OCI-LY7 (cell line): ENCODE measurements at regions not wholly inside any gene's neighbourhood (a gene's known extent, or its start where the extent isn't known, plus 50 kb on each side); places are given as distances from the start of the nearest gene placed in this dataset.

Source experiments
- BruUV-seq: library from RNA; stranded (reverse); fragments of 400-500 nt; replicated peaks from 2 replicates; lab custom pipeline; 2021; lab: Mats Ljungman, UMichigan
- CTCF ChIA-PET: fragments of 300-600 bp; sonication (Branson Sonifier 250); formaldehyde crosslinking; loops from one replicate; lab custom pipeline; 2022; ENCODE audit warnings: antibody characterized with exemption; ENCODE audit not compliant: unreplicated experiment; lab: Charles Lee
- POLR2A ChIA-PET: fragments of 300-600 bp; sonication (Branson Sonifier 250); formaldehyde crosslinking; loops from one replicate; lab custom pipeline; 2022; ENCODE audit warnings: antibody characterized with exemption; lab: Charles Lee
- DNase-seq: peaks from one replicate; pipeline ENCODE4 v3.0.0-alpha.2; 2015; ENCODE audit warnings: low spot score
- H2AFZ ChIP-seq: fragments of 200-600 bp; sonication (generic), shearing (Covaris generic); 2 replicates; pipeline ENCODE4 v1.6.1; 2014; ENCODE audit warnings: mild to moderate bottlenecking, antibody characterized with exemption, low read length, moderate library complexity
- H3K27ac ChIP-seq: fragments of 200-600 bp; sonication (generic); 2 replicates; pipeline ENCODE4 v1.5.1; 2014; ENCODE audit warnings: mixed run types, low read depth, mild to moderate bottlenecking, moderate library complexity, low read length, inconsistent platforms; ENCODE audit not compliant: poor library complexity, severe bottlenecking
- H3K36me3 ChIP-seq: fragments of 200-600 bp; sonication (generic); 2 replicates; pipeline ENCODE4 v1.6.1; 2014; ENCODE audit warnings: mild to moderate bottlenecking, antibody characterized with exemption, low read length, moderate library complexity, mixed read lengths; ENCODE audit not compliant: insufficient read depth
- H3K4me1 ChIP-seq: fragments of 200-600 bp; sonication (generic); 2 replicates; pipeline ENCODE4 v1.5.1; 2014; ENCODE audit warnings: mild to moderate bottlenecking, low read length; ENCODE audit not compliant: insufficient read depth, poor library complexity, severe bottlenecking
- H3K4me2 ChIP-seq: fragments of 200-600 bp; sonication (generic); 2 replicates; pipeline ENCODE4 v1.6.1; 2014; ENCODE audit warnings: mild to moderate bottlenecking, low read length
- H3K4me3 ChIP-seq: fragments of 200-600 bp; sonication (generic); 2 replicates; pipeline ENCODE4 v1.5.1; 2014; ENCODE audit warnings: mild to moderate bottlenecking, low read depth, low read length; ENCODE audit not compliant: poor library complexity, severe bottlenecking
- H3K79me2 ChIP-seq: fragments of 200-600 bp; sonication (generic); 2 replicates; pipeline ENCODE4 v1.6.1; 2016; ENCODE audit warnings: low read depth, mild to moderate bottlenecking, low read length, moderate library complexity, mixed read lengths; ENCODE audit not compliant: insufficient read depth
- H3K9me2 ChIP-seq: fragments of 200-600 bp; sonication (generic); 2 replicates; pipeline ENCODE4 v1.6.1; 2016; ENCODE audit warnings: mild to moderate bottlenecking, low read length, mixed read lengths; ENCODE audit not compliant: insufficient read depth
- H3K9me3 ChIP-seq: fragments of 200-600 bp; sonication (generic); 2 replicates; pipeline ENCODE4 v1.6.1; 2014; ENCODE audit warnings: mild to moderate bottlenecking, mixed run types, low read length, mixed read lengths
- H4K20me1 ChIP-seq: fragments of 200-600 bp; sonication (generic); 2 replicates; pipeline ENCODE4 v1.6.1; 2014; ENCODE audit warnings: mild to moderate bottlenecking, antibody characterized with exemption, low read length, moderate library complexity, mixed read lengths; ENCODE audit not compliant: insufficient read depth
- EZH2phosphoT487 ChIP-seq: fragments of 200-600 bp; sonication (generic); IDR thresholded peaks from 2 replicates; pipeline ENCODE4 v1.6.1; 2018; ENCODE audit warnings: low read depth, borderline replicate concordance, mild to moderate bottlenecking, mixed run types, antibody characterized with exemption, low read length, moderate library complexity, mixed read lengths
- intact Hi-C: fragments of 100-400 bp; cut with micrococcal nuclease; formaldehyde crosslinking; loops from one replicate; pipeline ENCODE4 v1.10.0; 2022; ENCODE audit not compliant: unreplicated experiment
- TF ChIP-seq, protein P1 (sequence below): fragments of 200-600 bp; sonication (generic); conservative IDR thresholded peaks from 2 replicates; pipeline ENCODE4 v1.5.1; 2014; ENCODE audit warnings: mild to moderate bottlenecking, antibody characterized with exemption, low read length, moderate library complexity, mixed read lengths

DNA sequence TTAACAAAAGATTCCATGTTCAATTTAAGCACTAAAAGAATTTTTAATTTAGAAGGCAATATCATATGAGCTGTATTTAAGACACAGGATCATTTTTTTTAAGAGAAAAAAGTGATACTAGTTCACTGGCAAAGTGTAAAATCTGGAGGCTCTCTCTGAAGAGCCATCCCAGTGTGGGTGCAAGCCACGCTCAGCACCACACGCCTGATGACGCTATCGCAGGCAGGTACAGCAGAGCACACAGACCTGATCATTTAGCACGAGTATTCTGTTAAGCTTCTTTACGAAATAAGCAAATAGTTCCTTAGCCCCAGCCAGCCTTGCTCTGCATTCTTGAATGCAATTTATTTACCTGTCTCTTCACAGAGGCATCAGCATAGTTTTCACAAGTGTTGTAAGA, 198.6 kb downstream of the SIPA1L2 start:
- Histone ChIP-seq H3K4me2 (no peak overlapping the region), H3K79me2 (no peaks in the 10 kb centered on the region), H3K27ac (no peak overlapping the region), H3K4me1 (no peaks in the 10 kb centered on the region), H4K20me1 (no peaks in the 10 kb centered on the region), H2AFZ (no peak overlapping the region), H3K36me3 (peaks cover 4% of the 10 kb centered on the region), H3K9me2 (no peaks in the 10 kb centered on the region), H3K4me3 (no peak overlapping the region), H3K9me3 (no peaks in the 10 kb centered on the region)
- ChIA-PET POLR2A (no interaction called here), CTCF (no interaction called here)
- no peak for TF ChIP-seq EZH2phosphoT487
- TF ChIP-seq, protein P1, sequence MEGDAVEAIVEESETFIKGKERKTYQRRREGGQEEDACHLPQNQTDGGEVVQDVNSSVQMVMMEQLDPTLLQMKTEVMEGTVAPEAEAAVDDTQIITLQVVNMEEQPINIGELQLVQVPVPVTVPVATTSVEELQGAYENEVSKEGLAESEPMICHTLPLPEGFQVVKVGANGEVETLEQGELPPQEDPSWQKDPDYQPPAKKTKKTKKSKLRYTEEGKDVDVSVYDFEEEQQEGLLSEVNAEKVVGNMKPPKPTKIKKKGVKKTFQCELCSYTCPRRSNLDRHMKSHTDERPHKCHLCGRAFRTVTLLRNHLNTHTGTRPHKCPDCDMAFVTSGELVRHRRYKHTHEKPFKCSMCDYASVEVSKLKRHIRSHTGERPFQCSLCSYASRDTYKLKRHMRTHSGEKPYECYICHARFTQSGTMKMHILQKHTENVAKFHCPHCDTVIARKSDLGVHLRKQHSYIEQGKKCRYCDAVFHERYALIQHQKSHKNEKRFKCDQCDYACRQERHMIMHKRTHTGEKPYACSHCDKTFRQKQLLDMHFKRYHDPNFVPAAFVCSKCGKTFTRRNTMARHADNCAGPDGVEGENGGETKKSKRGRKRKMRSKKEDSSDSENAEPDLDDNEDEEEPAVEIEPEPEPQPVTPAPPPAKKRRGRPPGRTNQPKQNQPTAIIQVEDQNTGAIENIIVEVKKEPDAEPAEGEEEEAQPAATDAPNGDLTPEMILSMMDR, result no peak
- intact Hi-C loops, result no loop called here
- no peak for DNase-seq
- no TSS peak for BruUV-seq

DNA sequence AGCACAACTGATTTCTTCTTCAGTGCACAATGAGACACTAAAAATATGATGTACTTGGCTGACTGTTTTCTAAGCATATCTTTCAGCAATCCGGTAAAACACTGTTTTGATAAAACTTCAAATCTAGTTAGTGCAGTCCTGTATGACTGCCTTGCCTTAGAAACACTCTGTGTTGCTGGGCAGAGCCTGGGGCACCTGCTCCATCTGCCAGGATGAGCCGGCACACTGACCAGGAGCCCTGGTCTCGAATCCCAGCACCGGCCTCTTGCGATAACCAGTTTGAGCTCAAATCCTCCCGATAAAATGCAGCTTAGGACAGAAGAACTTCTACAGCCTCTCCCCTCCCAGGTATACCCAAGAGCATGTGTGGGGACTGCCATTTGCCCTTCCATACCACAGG, 199.5 kb downstream of the SIPA1L2 start:
- BruUV-seq, result no TSS peak
- Histone ChIP-seq H3K9me3 (no peaks in the 10 kb centered on the region), H3K27ac (no peak overlapping the region), H3K36me3 (peaks cover 4% of the 10 kb centered on the region; the same call in 1 of the 2 replicates), H4K20me1 (no peaks in the 10 kb centered on the region), H3K9me2 (no peaks in the 10 kb centered on the region), H3K79me2 (no peaks in the 10 kb centered on the region), H3K4me2 (no peak overlapping the region), H3K4me3 (no peak overlapping the region), H2AFZ (no peak overlapping the region), H3K4me1 (no peaks in the 10 kb centered on the region)
- ChIA-PET CTCF (no interaction called here), POLR2A (interaction anchor here (0.7 kb wide), 1 partner anchor 385 kb away, joined by 3 read pairs; no protein-coding TSS in a partner anchor)
- no peak for TF ChIP-seq EZH2phosphoT487
- TF ChIP-seq, protein P1, result no peak
- intact Hi-C loops, result no loop called here
- DNase-seq, result no peak

DNA sequence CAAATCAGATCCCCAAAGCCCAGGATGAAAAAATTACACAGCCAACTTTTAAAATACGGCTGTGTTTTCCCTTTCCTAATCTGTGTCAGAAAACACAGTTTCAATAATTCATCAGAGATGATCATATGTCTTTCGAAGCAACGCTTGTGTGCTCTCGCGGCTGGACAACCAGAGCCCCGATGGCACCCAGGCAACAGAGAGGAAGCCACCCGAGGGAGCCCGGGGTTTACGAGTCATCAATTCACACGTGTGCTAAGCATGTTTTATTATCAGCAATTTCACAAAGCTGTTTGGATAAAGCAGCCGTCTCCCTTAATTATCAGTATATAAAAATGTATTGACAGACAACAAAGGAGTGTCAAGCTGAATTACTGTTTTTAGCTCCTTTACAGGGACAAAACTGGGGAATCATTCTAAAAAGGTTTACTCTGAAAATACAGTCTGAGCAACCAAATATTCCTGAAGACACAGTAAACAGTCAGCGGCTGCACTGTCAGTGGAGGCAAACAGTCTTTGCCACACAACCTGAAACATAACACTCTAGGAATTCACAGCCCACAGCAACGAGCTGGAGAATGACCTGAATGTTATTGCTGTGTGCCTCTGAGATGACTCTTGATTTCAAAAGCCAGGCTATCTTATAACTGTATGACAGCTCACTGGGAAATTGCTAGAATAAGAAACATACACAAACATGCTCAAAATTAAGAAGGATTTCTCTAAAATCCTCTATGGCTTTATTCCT, 201.0 kb downstream of the SIPA1L2 start:
- no peak overlapping the region for H3K27ac ChIP-seq
- no peak overlapping the region for H2AFZ ChIP-seq
- TF ChIP-seq EZH2phosphoT487, result no peak
- TF ChIP-seq, protein P1, result no peak
- BruUV-seq, result no TSS peak
- H4K20me1 ChIP-seq, result no peaks in the 10 kb centered on the region
- H3K4me2 ChIP-seq, result no peak overlapping the region
- no peaks in the 10 kb centered on the region for H3K4me1 ChIP-seq
- no peaks in the 10 kb centered on the region for H3K79me2 ChIP-seq
- intact Hi-C loops, result no loop called here
- POLR2A ChIA-PET, result interaction anchor here (0.6 to 0.9 kb wide), 3 partner anchors 39 to 925 kb away, joined by 3 read pairs; no protein-coding TSS in a partner anchor
- H3K4me3 ChIP-seq, result no peak overlapping the region
- H3K9me3 ChIP-seq, result no peaks in the 10 kb centered on the region
- no peaks in the 10 kb centered on the region for H3K9me2 ChIP-seq
- CTCF ChIA-PET, result no interaction called here
- H3K36me3 ChIP-seq, result peaks cover 4% of the 10 kb centered on the region; the same call in 1 of the 2 replicates
- no peak for DNase-seq
